IMR-90 (cell line): ENCODE measurements at regions not wholly inside any gene's neighbourhood (a gene's known extent, or its start where the extent isn't known, plus 50 kb on each side); places are given as distances from the start of the nearest gene placed in this dataset.

Source experiments
- ATAC-seq: fragments of 200-7000 bp; cut with Tn5 transposase; 2 replicates; pipeline ENCODE4 v1.9.1; 2020; ENCODE audit warnings: low read depth, mild to moderate bottlenecking, moderate library complexity
- BruUV-seq: library from RNA; stranded (reverse); fragments of 400-500 nt; replicated peaks from 2 replicates; lab custom pipeline; 2021; lab: Mats Ljungman, UMichigan
- CTCF ChIA-PET: fragments of 300-600 bp; formaldehyde crosslinking; extraction: SDS; loops from one replicate; lab custom pipeline; 2021; ENCODE audit warnings: antibody characterized with exemption; lab: Yijun Ruan, JAX
- POLR2A ChIA-PET: fragments of 300-600 bp; sonication (Branson Sonifier 250); formaldehyde crosslinking; loops from one replicate; lab custom pipeline; 2022; ENCODE audit warnings: antibody characterized with exemption; ENCODE audit not compliant: unreplicated experiment; lab: Charles Lee
- DNase-seq: peaks from one replicate; pipeline ENCODE4 v3.0.0; 2013
- H2AFZ ChIP-seq: replicated peaks from 2 replicates; pipeline ENCODE3; 2013; ENCODE audit warnings: low read length, mild to moderate bottlenecking; ENCODE audit not compliant: poor library complexity
- H2AK5ac ChIP-seq: 2 replicates; pipeline ENCODE4 v1.6.1; 2013; ENCODE audit warnings: low read depth, low read length, inconsistent platforms
- H2AK9ac ChIP-seq: replicated peaks from 2 replicates; pipeline ENCODE3; 2013; ENCODE audit warnings: mild to moderate bottlenecking, low read depth, low read length, moderate library complexity; ENCODE audit not compliant: poor library complexity
- H2BK120ac ChIP-seq: 2 replicates; pipeline ENCODE4 v1.6.1; 2013; ENCODE audit warnings: low read depth, low read length, inconsistent platforms
- H2BK15ac ChIP-seq: 3 replicates; pipeline ENCODE4 v1.6.1; 2013; ENCODE audit warnings: low read depth, low read length, inconsistent platforms
- H2BK20ac ChIP-seq: 2 replicates; pipeline ENCODE4 v1.6.1; 2013; ENCODE audit warnings: low read depth, mild to moderate bottlenecking, inconsistent platforms, low read length, moderate library complexity
- H2BK5ac ChIP-seq: 2 replicates; pipeline ENCODE4 v1.6.1; 2013; ENCODE audit warnings: mild to moderate bottlenecking, low read depth, low read length, inconsistent platforms; ENCODE audit not compliant: poor library complexity, severe bottlenecking
- H3K14ac ChIP-seq: replicated peaks from 2 replicates; pipeline ENCODE4 v1.6.1; 2013; ENCODE audit warnings: low read depth, low read length, inconsistent platforms
- H3K18ac ChIP-seq: 2 replicates; pipeline ENCODE4 v1.6.1; 2013; ENCODE audit warnings: low read depth, low read length, control low read depth
- H3K23ac ChIP-seq: 2 replicates; pipeline ENCODE4 v1.6.1; 2013; ENCODE audit warnings: low read depth, low read length, inconsistent platforms
- H3K27ac ChIP-seq: 2 replicates; pipeline ENCODE4 v1.5.1; 2013; ENCODE audit warnings: mild to moderate bottlenecking, control low read depth, low read length; ENCODE audit not compliant: insufficient read depth
- H3K27me3 ChIP-seq: 2 replicates; pipeline ENCODE4 v1.6.1; 2013; ENCODE audit warnings: low read length; ENCODE audit not compliant: control insufficient read depth, insufficient read depth
- H3K36me3 ChIP-seq: 2 replicates; pipeline ENCODE4 v1.6.1; 2013; ENCODE audit warnings: low read length, mixed read lengths; ENCODE audit not compliant: control insufficient read depth, insufficient read depth
- H3K4ac ChIP-seq: 2 replicates; pipeline ENCODE4 v1.6.1; 2013; ENCODE audit warnings: low read depth, low read length, inconsistent platforms
- H3K4me1 ChIP-seq: 2 replicates; pipeline ENCODE4 v1.6.1; 2013; ENCODE audit warnings: low read length, mixed read lengths; ENCODE audit not compliant: control insufficient read depth, insufficient read depth
- H3K4me2 ChIP-seq: 2 replicates; pipeline ENCODE4 v1.6.1; 2013; ENCODE audit warnings: low read depth, mild to moderate bottlenecking, control low read depth, low read length, moderate library complexity
- H3K4me3 ChIP-seq: 2 replicates; pipeline ENCODE4 v1.5.1; 2013; ENCODE audit warnings: low read depth, mild to moderate bottlenecking, control low read depth, low read length, moderate library complexity; ENCODE audit not compliant: insufficient read depth
- H3K56ac ChIP-seq: 2 replicates; pipeline ENCODE4 v1.6.1; 2013; ENCODE audit warnings: low read length, inconsistent platforms; ENCODE audit not compliant: insufficient read depth; ENCODE audit errors: extremely low read depth
- H3K79me1 ChIP-seq, 2 experiments: 2 replicates each; pipeline ENCODE4 v1.6.1; 2013; ENCODE audit warnings: low read length in 2 of 2, inconsistent platforms in 1 of 2, low read depth in 1 of 2
- H3K9ac ChIP-seq: 2 replicates; pipeline ENCODE4 v1.6.1; 2013; ENCODE audit warnings: low read depth, low read length, control low read depth
- H3K9me1 ChIP-seq: 2 replicates; pipeline ENCODE4 v1.6.1; 2013; ENCODE audit warnings: low read length, inconsistent platforms; ENCODE audit not compliant: insufficient read depth
- H3K9me3 ChIP-seq: 2 replicates; pipeline ENCODE4 v1.6.1; 2013; ENCODE audit warnings: low read length; ENCODE audit not compliant: control insufficient read depth, insufficient read depth
- H4K20me1 ChIP-seq: 2 replicates; pipeline ENCODE4 v1.6.1; 2013; ENCODE audit warnings: low read length, inconsistent platforms; ENCODE audit not compliant: insufficient read depth
- H4K5ac ChIP-seq: 2 replicates; pipeline ENCODE4 v1.6.1; 2013; ENCODE audit warnings: mild to moderate bottlenecking, low read depth, low read length, control low read depth
- H4K8ac ChIP-seq, 2 experiments: 2 replicates each; pipeline ENCODE4 v1.6.1; 2013; ENCODE audit warnings: low read depth in 2 of 2, low read length in 2 of 2, control low read depth in 1 of 2, inconsistent platforms in 1 of 2
- H4K91ac ChIP-seq: 2 replicates; pipeline ENCODE4 v1.6.1; 2013; ENCODE audit warnings: low read depth, low read length, inconsistent platforms; ENCODE audit not compliant: insufficient read depth
- CEBPB ChIP-seq: IDR thresholded peaks from 2 replicates; pipeline ENCODE4 v1.6.1; 2012; ENCODE audit warnings: low read depth, low read length, improper control_type of control experiment
- CHD1 ChIP-seq: IDR thresholded peaks from 2 replicates; pipeline ENCODE4 v1.6.1; 2012; ENCODE audit warnings: low read depth, low read length, improper control_type of control experiment
- MAFK ChIP-seq: IDR thresholded peaks from 2 replicates; pipeline ENCODE4 v1.6.1; 2012; ENCODE audit warnings: low read depth, low read length, improper control_type of control experiment
- MAZ ChIP-seq: IDR thresholded peaks from 2 replicates; pipeline ENCODE4 v1.6.1; 2012; ENCODE audit warnings: low read depth, mild to moderate bottlenecking, low read length, improper control_type of control experiment, moderate library complexity, borderline replicate concordance
- POLR2A ChIP-seq: IDR thresholded peaks from 2 replicates; pipeline ENCODE4 v1.6.1; 2012; ENCODE audit warnings: mild to moderate bottlenecking, low read depth, low read length
- RAD21 ChIP-seq: IDR thresholded peaks from 2 replicates; pipeline ENCODE4 v1.6.1; 2012; ENCODE audit warnings: low read length, improper control_type of control experiment
- RFX5 ChIP-seq: IDR thresholded peaks from 2 replicates; pipeline ENCODE4 v1.8.0; 2012; ENCODE audit warnings: low read depth, mild to moderate bottlenecking, low read length, moderate library complexity
- WGBS, 2 experiments: methylation state at CpG; one replicate each; pipeline versions ENCODE4 v1.1.5 to v1.1.7; 2013; ENCODE audit warnings: missing lambda C conversion rate in 2 of 2; ENCODE audit not compliant: insufficient read length in 1 of 2; ENCODE audit errors: extremely low coverage in 2 of 2; 5-methylcytosine and 5-hydroxymethylcytosine counted together
- dilution Hi-C: fragments of 300-500 bp; cut with HindIII; formaldehyde crosslinking; loops from one replicate; pipeline ENCODE4 v1.14.3; 2018; ENCODE audit warnings: low sequenced_read_pairs; ENCODE audit not compliant: unreplicated experiment
- in situ Hi-C: fragments of 300-500 bp; cut with MboI; formaldehyde crosslinking; loops from 3 replicates; pipeline ENCODE4 v1.14.3; 2019; ENCODE audit warnings: low sequenced_read_pairs, inconsistent platforms, mixed read lengths
- intact Hi-C: fragments of 100-400 bp; cut with micrococcal nuclease; formaldehyde crosslinking; loops from 2 replicates; pipeline ENCODE4 v1.10.0; 2022

DNA sequence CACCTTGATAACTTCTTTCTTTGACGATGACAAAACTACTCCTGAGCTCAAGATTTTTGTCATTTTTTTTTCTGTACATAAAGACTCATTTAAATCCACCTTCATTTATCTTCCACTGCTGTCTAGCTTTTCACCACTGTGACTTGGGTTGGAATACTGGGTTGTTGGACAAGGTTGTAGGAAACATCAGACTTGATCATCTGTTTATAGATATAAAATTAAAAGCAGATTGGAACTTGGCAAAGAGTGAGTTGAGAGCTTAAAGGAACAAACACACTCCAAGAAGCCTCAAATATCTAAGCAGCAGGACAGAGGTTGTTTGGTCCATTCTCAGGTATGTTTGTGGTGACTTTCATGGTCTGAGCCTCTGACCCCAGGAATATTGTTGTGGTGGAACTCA lies 141.7 kb upstream of the NDN start:
- Histone ChIP-seq H3K27me3 (no peaks in the 10 kb centered on the region), H3K18ac (no peak overlapping the region), H4K91ac (no peak overlapping the region), H2AFZ (no peak overlapping the region), H3K4ac (no peak overlapping the region), H3K4me2 (no peak overlapping the region), H4K5ac (no peak overlapping the region), H2AK9ac (no peak overlapping the region), H2BK120ac (no peak overlapping the region), H2BK5ac (no peak overlapping the region), H3K27ac (no peak overlapping the region), H3K4me1 (no peaks in the 10 kb centered on the region), H3K9me1 (no peaks in the 10 kb centered on the region), H2AK5ac (no peak overlapping the region), H3K9me3 (peaks cover 9% of the 10 kb centered on the region), H3K9ac (no peak overlapping the region), H3K79me1 (no peaks in the 10 kb centered on the region), H2BK15ac (no peak overlapping the region), H4K20me1 (no peaks in the 10 kb centered on the region), H3K14ac (no peak overlapping the region), H3K23ac (no peak overlapping the region), H3K36me3 (no peaks in the 10 kb centered on the region), H3K56ac (no peak overlapping the region), H3K4me3 (no peak overlapping the region), H4K8ac (no peak overlapping the region), H2BK20ac (no peak overlapping the region)
- ATAC-seq (no peak), DNase-seq (no peak)
- dilution Hi-C loops, result no loop called here
- TF ChIP-seq POLR2A (no peak), CEBPB (no peak), RAD21 (no peak), MAFK (no peak), RFX5 (no peak), MAZ (no peak), CHD1 (no peak)
- WGBS, 2 experiments, result no CpG with 5 or more reads among the region's 1 CpG
- ChIA-PET POLR2A (no interaction called here), CTCF (no interaction called here)
- in situ Hi-C loops, result no loop called here
- intact Hi-C loops, result no loop called here
- no TSS peak for BruUV-seq
